SH-SY5Y (cell line): ENCODE measurements at regions not wholly inside any gene's neighbourhood (a gene's known extent, or its start where the extent isn't known, plus 50 kb on each side); places are given as distances from the start of the nearest gene placed in this dataset.

ENCODE experiments used
- GATA2 ChIP-seq: IDR thresholded peaks from 2 replicates; pipeline ENCODE4 v1.6.1; 2011; ENCODE audit warnings: mild to moderate bottlenecking, low read depth, low read length
- GATA3 ChIP-seq: IDR thresholded peaks from 2 replicates; pipeline ENCODE4 v1.6.1; 2011; ENCODE audit warnings: low read depth, mild to moderate bottlenecking, low read length, moderate library complexity

DNA sequence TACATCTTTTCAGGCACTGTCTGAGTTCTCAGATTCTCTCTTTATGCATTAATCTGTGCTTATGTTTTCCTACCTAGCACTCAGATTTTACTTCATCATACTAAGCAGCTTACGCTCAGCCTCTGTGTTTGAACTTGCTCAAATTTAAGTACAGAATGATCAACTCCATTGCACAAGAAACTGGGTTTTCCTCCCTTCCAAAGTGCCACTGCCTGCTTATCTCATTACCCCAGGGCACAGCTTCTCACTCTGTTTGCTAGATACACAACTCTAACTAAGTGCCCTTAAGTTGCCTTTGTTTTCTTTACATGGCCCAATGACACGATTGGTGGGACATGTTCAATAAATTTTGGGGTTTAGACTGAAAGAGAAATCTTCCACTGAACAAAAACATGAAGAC lies 267.7 kb downstream of the GFRA1 start:
- no peak for TF ChIP-seq GATA3
- TF ChIP-seq GATA2: no peak
